RWPE1 (cell line): ENCODE measurements at regions not wholly inside any gene's neighbourhood (a gene's known extent, or its start where the extent isn't known, plus 50 kb on each side); places are given as distances from the start of the nearest gene placed in this dataset.

Source experiments
- CTCF ChIA-PET: fragments of 350-600 bp; sonication (Branson Sonifier 250); formaldehyde crosslinking; extraction: SDS; loops from one replicate; lab custom pipeline; 2021; lab: Yijun Ruan, JAX
- POLR2A ChIA-PET: fragments of 400-600 bp; formaldehyde crosslinking; extraction: SDS; loops from one replicate; lab custom pipeline; 2020; ENCODE audit warnings: antibody characterized with exemption; ENCODE audit not compliant: low non-redundant PET; lab: Yijun Ruan, JAX
- DNase-seq: peaks from one replicate; pipeline ENCODE4 v3.0.0; 2012; ENCODE audit warnings: low spot score
- H3K27ac ChIP-seq: fragments of 450-650 bp; 2 replicates; pipeline ENCODE4 v1.5.1; 2017
- CTCF ChIP-seq: fragments of 450-650 bp; conservative IDR thresholded peaks from 2 replicates; pipeline ENCODE4 v1.5.1; 2017; ENCODE audit warnings: low read depth, mild to moderate bottlenecking

DNA sequence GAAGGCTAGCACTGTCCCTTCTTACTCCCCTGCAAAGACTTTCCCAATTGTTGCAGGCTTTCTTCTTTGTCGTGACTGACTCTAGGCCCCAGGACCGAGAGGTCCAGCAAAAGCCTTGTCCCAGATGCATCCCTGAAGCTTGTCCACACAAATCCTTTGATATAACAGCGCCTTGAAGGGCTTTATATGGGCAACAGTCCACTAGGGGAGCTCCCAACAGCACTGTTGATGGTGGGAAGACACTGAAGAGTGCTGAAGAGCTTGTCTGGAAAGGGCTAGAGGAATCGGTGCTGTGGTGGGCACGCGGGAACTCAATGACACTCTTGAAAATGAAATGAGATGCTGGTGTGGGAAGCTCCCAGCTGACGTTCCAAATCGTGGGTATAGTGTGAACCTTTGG, 316.1 kb upstream of the CDH4 start:
- POLR2A ChIA-PET = no interaction called here

DNA sequence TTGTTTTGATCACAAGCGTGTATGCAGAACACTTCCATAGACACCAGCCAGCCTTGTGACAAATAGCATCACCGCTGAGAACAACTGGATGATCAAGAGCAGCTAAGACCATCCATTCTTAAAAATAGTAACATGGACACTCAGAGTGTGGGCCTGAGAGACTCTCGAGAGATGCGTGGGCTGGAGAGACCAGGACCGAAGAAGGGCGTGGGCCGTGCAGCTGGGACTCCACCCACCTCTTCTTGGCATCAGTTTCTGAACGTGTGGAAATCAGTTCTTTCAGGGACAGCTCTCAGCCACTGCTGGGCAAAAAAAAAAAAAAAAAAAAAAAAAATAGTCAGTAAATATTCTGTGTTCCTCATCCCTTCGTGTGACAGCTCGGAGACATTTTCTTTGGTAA, 314.5 kb upstream of the CDH4 start:
- no peak overlapping the region for H3K27ac ChIP-seq
- no peak for TF ChIP-seq CTCF
- POLR2A ChIA-PET = no interaction called here
- DNase-seq = no peak
- CTCF ChIA-PET = no interaction called here

More for the DNA sequence above, 316.1 kb upstream of the CDH4 start:
- no peak; the same call in 1 of the 2 replicates for TF ChIP-seq CTCF
- DNase-seq = no peak
- CTCF ChIA-PET = interaction anchor here (0.5 to 0.7 kb wide), 4 partner anchors 64 to 1247 kb away, joined by 3 read pairs; no protein-coding TSS in a partner anchor
- H3K27ac ChIP-seq = no peak overlapping the region

DNA sequence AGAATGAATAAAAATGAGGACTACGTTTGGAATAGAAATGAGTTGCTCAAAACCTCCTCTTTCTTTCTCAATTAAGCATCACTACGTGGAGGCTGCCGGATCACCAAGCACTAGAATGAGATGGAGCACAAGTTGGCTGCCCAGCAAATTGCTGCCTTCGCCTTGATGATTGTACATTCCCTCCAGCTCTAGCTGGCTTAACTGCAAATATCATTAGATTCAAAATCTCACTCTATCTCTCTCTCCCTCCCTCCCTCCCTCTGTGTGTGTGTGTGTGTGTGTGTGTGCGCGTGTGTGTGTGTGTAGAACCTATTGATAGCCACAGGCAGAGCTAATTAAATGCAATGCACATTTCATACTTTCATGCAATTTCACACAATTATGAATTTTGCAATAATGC, 310.7 kb upstream of the CDH4 start:
- ChIA-PET POLR2A (no interaction called here), CTCF (no interaction called here)
- no peak for TF ChIP-seq CTCF
- H3K27ac ChIP-seq = no peak overlapping the region
- DNase-seq = no peak

DNA sequence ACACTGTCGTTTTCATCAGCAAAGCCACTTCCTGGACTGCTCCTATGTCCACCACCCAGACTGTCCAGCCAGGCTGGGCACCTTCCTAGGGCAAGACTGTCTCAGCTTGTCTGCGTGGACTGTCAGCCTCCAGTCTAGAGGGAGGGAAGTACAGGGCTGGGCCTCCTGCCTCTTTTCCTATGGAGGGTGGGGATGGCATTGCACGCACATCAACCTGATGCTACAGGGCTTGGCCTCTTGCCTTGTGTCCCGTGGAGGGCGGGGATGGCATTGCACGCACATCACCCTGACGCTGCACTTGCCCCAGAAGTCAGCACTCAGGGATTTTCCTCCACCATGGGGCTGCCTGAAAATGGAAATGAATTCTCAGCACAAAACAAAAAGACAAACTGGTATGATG, 304.2 kb upstream of the CDH4 start:
- CTCF ChIA-PET = interaction anchor here (0.7 kb wide), 1 partner anchor 922 kb away, joined by 3 read pairs; no protein-coding TSS in a partner anchor
- no peak for DNase-seq
- no peak for TF ChIP-seq CTCF
- H3K27ac ChIP-seq = no peak overlapping the region
- POLR2A ChIA-PET = no interaction called here

GRCh38 chr20:60948224-60948623, 303.8 kb upstream of the CDH4 start:
- POLR2A ChIA-PET = no interaction called here
- no peak for TF ChIP-seq CTCF
- CTCF ChIA-PET = no interaction called here
- no peak overlapping the region for H3K27ac ChIP-seq
- DNase-seq = no peak

GRCh38 chr20:60950561-60950960, 301.5 kb upstream of the CDH4 start:
- CTCF ChIA-PET = interaction anchor here (0.6 kb wide), 1 partner anchor 901 kb away, joined by 3 read pairs; no protein-coding TSS in a partner anchor
- POLR2A ChIA-PET = no interaction called here
- DNase-seq = no peak
- TF ChIP-seq CTCF = no peak
- no peak overlapping the region for H3K27ac ChIP-seq
